ENCODE measurements at regions not wholly inside any gene's neighbourhood (a gene's known extent, or its start where the extent isn't known, plus 50 kb on each side); places are given as distances from the start of the nearest gene placed in this dataset.

GRCh38 chr16:5498562-5498961 lies 401.0 kb upstream of the EEF2KMT start:
- no TSS peak for BruUV-seq (replicated peaks)
- Histone ChIP-seq H3K27me3 (ENCODE audit: low read length) (no peaks in the 10 kb centered on the region), H3K9me3 (ENCODE audit: low read length) (no peaks in the 10 kb centered on the region), H3K9me2 (replicated peaks; ENCODE audit: low read length) (no peaks in the 10 kb centered on the region), H3K4me2 (ENCODE audit: low read length) (no peak overlapping the region), H3K9ac (ENCODE audit: low read length) (no peak overlapping the region), H2AFZ (ENCODE audit: low read length) (no peak overlapping the region), H3K4me3 (ENCODE audit: low read length) (no peak overlapping the region), H3K27ac (ENCODE audit: low read length) (no peak overlapping the region), H3K79me2 (ENCODE audit: low read length) (no peaks in the 10 kb centered on the region), H3K36me3 (ENCODE audit: low read depth, low read length) (no peaks in the 10 kb centered on the region), H3K4me1 (ENCODE audit: insufficient read depth, low read length) (no peaks in the 10 kb centered on the region), H4K20me1 (ENCODE audit: low read length) (no peaks in the 10 kb centered on the region), H3F3A (ENCODE audit: low read length, unreplicated experiment) (no peaks in the 10 kb centered on the region)
- POLR2A ChIA-PET (ENCODE audit: unreplicated experiment): no interaction called here
- ATAC-seq (no peak), DNase-seq (no peak)
- TF ChIP-seq EZH2 (IDR thresholded peaks at IDR 0.05; ENCODE audit: low read length, unreplicated experiment) (no peak), EZH2phosphoT487 (IDR thresholded peaks at IDR 0.05; ENCODE audit: borderline replicate concordance, low read length) (no peak)
- TF ChIP-seq, protein P1, sequence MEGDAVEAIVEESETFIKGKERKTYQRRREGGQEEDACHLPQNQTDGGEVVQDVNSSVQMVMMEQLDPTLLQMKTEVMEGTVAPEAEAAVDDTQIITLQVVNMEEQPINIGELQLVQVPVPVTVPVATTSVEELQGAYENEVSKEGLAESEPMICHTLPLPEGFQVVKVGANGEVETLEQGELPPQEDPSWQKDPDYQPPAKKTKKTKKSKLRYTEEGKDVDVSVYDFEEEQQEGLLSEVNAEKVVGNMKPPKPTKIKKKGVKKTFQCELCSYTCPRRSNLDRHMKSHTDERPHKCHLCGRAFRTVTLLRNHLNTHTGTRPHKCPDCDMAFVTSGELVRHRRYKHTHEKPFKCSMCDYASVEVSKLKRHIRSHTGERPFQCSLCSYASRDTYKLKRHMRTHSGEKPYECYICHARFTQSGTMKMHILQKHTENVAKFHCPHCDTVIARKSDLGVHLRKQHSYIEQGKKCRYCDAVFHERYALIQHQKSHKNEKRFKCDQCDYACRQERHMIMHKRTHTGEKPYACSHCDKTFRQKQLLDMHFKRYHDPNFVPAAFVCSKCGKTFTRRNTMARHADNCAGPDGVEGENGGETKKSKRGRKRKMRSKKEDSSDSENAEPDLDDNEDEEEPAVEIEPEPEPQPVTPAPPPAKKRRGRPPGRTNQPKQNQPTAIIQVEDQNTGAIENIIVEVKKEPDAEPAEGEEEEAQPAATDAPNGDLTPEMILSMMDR (conservative IDR thresholded peaks at IDR 0.05; ENCODE audit: low read depth, low read length): no peak
- intact Hi-C loops (cut with micrococcal nuclease): no loop called here
- CTCF ChIA-PET: no interaction called here

- H3K36me3 ChIP-seq (ENCODE audit: low read depth, low read length): no peaks in the 10 kb centered on the region
- H3K9ac ChIP-seq (ENCODE audit: low read length): no peak overlapping the region
- no peaks in the 10 kb centered on the region for H3K9me2 ChIP-seq (replicated peaks; ENCODE audit: low read length)
- intact Hi-C loops (cut with micrococcal nuclease): no loop called here
- no peak overlapping the region for H2AFZ ChIP-seq (ENCODE audit: low read length)
- ChIA-PET CTCF (no interaction called here), POLR2A (ENCODE audit: unreplicated experiment) (no interaction called here)
- BruUV-seq (replicated peaks): no TSS peak
- no peak overlapping the region for H3K4me3 ChIP-seq (ENCODE audit: low read length)
- no peaks in the 10 kb centered on the region for H3K27me3 ChIP-seq (ENCODE audit: low read length)
- DNase-seq: no peak
- H3K9me3 ChIP-seq (ENCODE audit: low read length): no peaks in the 10 kb centered on the region
- no peaks in the 10 kb centered on the region for H3K79me2 ChIP-seq (ENCODE audit: low read length)
- no peak overlapping the region for H3K27ac ChIP-seq (ENCODE audit: low read length)
- TF ChIP-seq EZH2phosphoT487 (IDR thresholded peaks at IDR 0.05; ENCODE audit: borderline replicate concordance, low read length) (no peak), EZH2 (IDR thresholded peaks at IDR 0.05; ENCODE audit: low read length, unreplicated experiment) (no peak)
- TF ChIP-seq, protein P1 (conservative IDR thresholded peaks at IDR 0.05; ENCODE audit: low read depth, low read length): no peak
- H4K20me1 ChIP-seq (ENCODE audit: low read length): no peaks in the 10 kb centered on the region
- no peak for ATAC-seq
- no peak overlapping the region for H3K4me2 ChIP-seq (ENCODE audit: low read length)
- H3F3A ChIP-seq (ENCODE audit: low read length, unreplicated experiment): no peaks in the 10 kb centered on the region
- H3K4me1 ChIP-seq (ENCODE audit: insufficient read depth, low read length): no peaks in the 10 kb centered on the region
These were observed 398.4 kb upstream of the EEF2KMT start for GRCh38 chr16:5496013-5496412.

DNA sequence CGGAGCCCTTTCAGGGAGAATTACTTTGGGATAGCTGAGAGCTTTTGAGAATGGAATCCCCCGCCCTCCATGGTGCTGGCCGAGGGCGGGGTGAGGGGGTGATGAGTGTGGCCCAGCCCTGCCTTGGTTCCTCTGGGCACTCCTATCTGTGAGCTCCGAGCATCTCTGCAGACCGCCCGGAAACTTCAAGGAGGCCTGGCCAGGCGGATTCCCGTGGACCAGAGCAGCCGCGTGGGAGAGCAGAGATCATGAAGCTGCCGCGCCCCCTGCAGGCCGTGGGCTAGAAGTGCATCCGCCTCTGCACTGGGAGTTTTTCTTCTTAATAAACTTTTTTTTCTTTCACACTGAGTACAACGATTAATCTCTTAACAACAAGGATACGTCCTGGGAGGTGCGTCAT lies 392.9 kb upstream of the EEF2KMT start:
- Histone ChIP-seq H2AFZ (ENCODE audit: low read length) (no peak overlapping the region), H3K9me3 (ENCODE audit: low read length) (no peaks in the 10 kb centered on the region), H3K4me3 (ENCODE audit: low read length) (no peak overlapping the region), H3K4me2 (ENCODE audit: low read length) (no peak overlapping the region), H3K36me3 (ENCODE audit: low read depth, low read length) (no peaks in the 10 kb centered on the region), H3F3A (ENCODE audit: low read length, unreplicated experiment) (no peaks in the 10 kb centered on the region), H3K27me3 (ENCODE audit: low read length) (no peaks in the 10 kb centered on the region), H3K4me1 (ENCODE audit: insufficient read depth, low read length) (no peaks in the 10 kb centered on the region), H3K9ac (ENCODE audit: low read length) (no peak overlapping the region), H3K79me2 (ENCODE audit: low read length) (no peaks in the 10 kb centered on the region), H3K27ac (ENCODE audit: low read length) (no peak overlapping the region), H4K20me1 (ENCODE audit: low read length) (no peaks in the 10 kb centered on the region), H3K9me2 (replicated peaks; ENCODE audit: low read length) (no peaks in the 10 kb centered on the region)
- TF ChIP-seq EZH2phosphoT487 (IDR thresholded peaks at IDR 0.05; ENCODE audit: borderline replicate concordance, low read length): no peak
- TF ChIP-seq EZH2 (IDR thresholded peaks at IDR 0.05; ENCODE audit: low read length, unreplicated experiment): no peak
- TF ChIP-seq, protein P1 (conservative IDR thresholded peaks at IDR 0.05; ENCODE audit: low read depth, low read length): peak; percentile 59
- ChIA-PET POLR2A (ENCODE audit: unreplicated experiment) (no interaction called here), CTCF (no interaction called here)
- no TSS peak for BruUV-seq (replicated peaks)
- ATAC-seq (no peak), DNase-seq (peak; percentile 3)
- intact Hi-C loops (cut with micrococcal nuclease): no loop called here
